Kidney (tissue), 13 donors: ENCODE measurements at regions not wholly inside any gene's neighbourhood (a gene's known extent, or its start where the extent isn't known, plus 50 kb on each side); places are given as distances from the start of the nearest gene placed in this dataset.

ENCODE experiments used
- DNase-seq, 5 donors: peaks; one replicate each; pipeline ENCODE4 v3.0.0-alpha.2; 2013 to 2020
- FAIRE-seq: peaks from 2 replicates; lab custom pipeline; 2012; peaks lifted over from hg19 to GRCh38; lab: Jason Lieb, UNC
- H3K27ac ChIP-seq, 2 donors: one replicate each; pipeline ENCODE4 v1.7.0; 2013; ENCODE audit warnings: low read depth in 2 of 2, low read length in 2 of 2, inconsistent platforms in 1 of 2
- H3K27me3 ChIP-seq: one replicate; pipeline ENCODE4 v1.7.1; 2013; ENCODE audit warnings: low read length, inconsistent platforms; ENCODE audit not compliant: control insufficient read depth, insufficient read depth
- H3K36me3 ChIP-seq, 3 donors: one replicate each; pipeline versions ENCODE4 v1.7.0 to v1.7.1; 2013; ENCODE audit warnings: low read length in 3 of 3, control low read depth in 1 of 3, inconsistent platforms in 1 of 3; ENCODE audit not compliant: insufficient read depth in 3 of 3, control insufficient read depth in 2 of 3
- H3K4me1 ChIP-seq, 3 donors: one replicate each; pipeline versions ENCODE4 v1.7.0 to v1.7.1; 2013; ENCODE audit warnings: low read length in 3 of 3, inconsistent platforms in 1 of 3, low read depth in 1 of 3; ENCODE audit not compliant: control insufficient read depth in 2 of 3, insufficient read depth in 2 of 3
- H3K4me3 ChIP-seq, 3 donors: one replicate each; pipeline versions ENCODE4 v1.7.0 to v1.8.1; 2013; ENCODE audit warnings: low read length in 3 of 3, control low read depth in 1 of 3, inconsistent platforms in 1 of 3
- H3K9ac ChIP-seq, 3 donors: one replicate each; pipeline versions ENCODE4 v1.7.0 to v1.7.1; 2013; ENCODE audit warnings: low read length in 3 of 3, control low read depth in 1 of 3, inconsistent platforms in 1 of 3
- H3K9me3 ChIP-seq, 3 donors: one replicate each; pipeline versions ENCODE4 v1.7.0 to v1.7.1; 2013; ENCODE audit warnings: low read length in 3 of 3, control low read depth in 1 of 3, inconsistent platforms in 1 of 3; ENCODE audit not compliant: control insufficient read depth in 2 of 3, insufficient read depth in 1 of 3
- intact Hi-C: fragments of 100-400 bp; cut with DNase I; formaldehyde crosslinking; loops from one replicate; pipeline ENCODE4 v1.11.1; 2022
- TF ChIP-seq, protein P1 (sequence below): IDR thresholded peaks from 3 replicates; pipeline ENCODE4 v1.5.1; 2012; ENCODE audit warnings: mild to moderate bottlenecking, moderate library complexity, borderline replicate concordance; ENCODE audit not compliant: insufficient read depth; ENCODE audit errors: extremely low read depth
- donor health status: control.
- donor health status: control.
- donor health status: control.
- donor health status: control.
- donor health status: control.
- donor health status: DM: yes; HTN: yes; CAD: no.
- donor health status: Normal renal cell carcinoma (clear cell type).

DNA sequence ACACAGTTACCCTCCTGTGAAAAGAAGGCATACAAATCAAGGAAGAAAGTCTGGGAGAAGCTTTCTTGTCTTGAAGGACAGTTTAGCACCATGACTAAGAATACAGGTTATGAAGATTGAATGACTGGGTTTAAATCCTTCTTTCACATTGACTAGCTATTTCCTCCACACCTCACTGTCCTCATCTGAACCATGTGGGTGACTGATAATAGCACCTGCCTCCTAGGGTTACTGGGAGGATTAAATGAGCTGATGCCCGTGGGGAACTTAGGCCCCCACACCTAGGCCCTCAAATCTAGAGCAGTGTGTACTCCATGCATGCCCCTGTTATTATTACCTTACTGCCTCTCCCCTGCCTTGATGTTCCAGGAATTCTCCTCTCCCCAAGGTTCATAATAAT lies 202.9 kb downstream of the FBXO15 start:
- Histone ChIP-seq H3K4me1 (no peaks in the 10 kb centered on the region), H3K9ac (no peak overlapping the region), H3K27me3 (no peaks in the 10 kb centered on the region), H3K36me3 (no peaks in the 10 kb centered on the region), H3K4me3 (no peak overlapping the region), H3K27ac (no peak overlapping the region), H3K9me3 (no peaks in the 10 kb centered on the region)
- intact Hi-C loops: no loop called here
- DNase-seq: no peak
- TF ChIP-seq, protein P1, sequence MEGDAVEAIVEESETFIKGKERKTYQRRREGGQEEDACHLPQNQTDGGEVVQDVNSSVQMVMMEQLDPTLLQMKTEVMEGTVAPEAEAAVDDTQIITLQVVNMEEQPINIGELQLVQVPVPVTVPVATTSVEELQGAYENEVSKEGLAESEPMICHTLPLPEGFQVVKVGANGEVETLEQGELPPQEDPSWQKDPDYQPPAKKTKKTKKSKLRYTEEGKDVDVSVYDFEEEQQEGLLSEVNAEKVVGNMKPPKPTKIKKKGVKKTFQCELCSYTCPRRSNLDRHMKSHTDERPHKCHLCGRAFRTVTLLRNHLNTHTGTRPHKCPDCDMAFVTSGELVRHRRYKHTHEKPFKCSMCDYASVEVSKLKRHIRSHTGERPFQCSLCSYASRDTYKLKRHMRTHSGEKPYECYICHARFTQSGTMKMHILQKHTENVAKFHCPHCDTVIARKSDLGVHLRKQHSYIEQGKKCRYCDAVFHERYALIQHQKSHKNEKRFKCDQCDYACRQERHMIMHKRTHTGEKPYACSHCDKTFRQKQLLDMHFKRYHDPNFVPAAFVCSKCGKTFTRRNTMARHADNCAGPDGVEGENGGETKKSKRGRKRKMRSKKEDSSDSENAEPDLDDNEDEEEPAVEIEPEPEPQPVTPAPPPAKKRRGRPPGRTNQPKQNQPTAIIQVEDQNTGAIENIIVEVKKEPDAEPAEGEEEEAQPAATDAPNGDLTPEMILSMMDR: no peak
- no peak for FAIRE-seq

DNA sequence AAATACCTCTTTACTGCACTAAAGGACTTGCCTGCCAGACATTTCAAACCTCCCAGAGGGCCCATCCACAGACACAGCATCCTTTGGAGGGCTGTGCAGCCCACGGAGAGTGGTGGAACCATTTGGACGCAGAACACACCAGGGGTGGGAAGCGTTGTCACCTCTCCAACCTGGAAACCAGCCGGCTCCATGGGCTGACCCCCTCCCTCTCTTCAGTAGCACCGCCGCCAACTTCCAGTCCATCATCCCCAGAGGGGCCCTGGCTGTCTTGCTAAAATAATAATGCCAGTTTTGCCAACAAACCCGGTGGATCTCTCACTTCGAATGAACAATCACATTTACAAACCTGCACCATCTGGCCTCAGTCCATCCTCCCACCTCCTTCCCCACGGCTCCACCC lies 203.9 kb downstream of the FBXO15 start:
- H3K36me3 ChIP-seq: no peaks in the 10 kb centered on the region
- H3K27ac ChIP-seq: no peak overlapping the region
- intact Hi-C loops: no loop called here
- H3K4me1 ChIP-seq: no peaks in the 10 kb centered on the region
- DNase-seq (no peak), FAIRE-seq (no peak)
- no peak overlapping the region for H3K4me3 ChIP-seq
- H3K9ac ChIP-seq: no peak overlapping the region
- TF ChIP-seq, protein P1: no peak
- no peaks in the 10 kb centered on the region for H3K9me3 ChIP-seq
- H3K27me3 ChIP-seq: no peaks in the 10 kb centered on the region

DNA sequence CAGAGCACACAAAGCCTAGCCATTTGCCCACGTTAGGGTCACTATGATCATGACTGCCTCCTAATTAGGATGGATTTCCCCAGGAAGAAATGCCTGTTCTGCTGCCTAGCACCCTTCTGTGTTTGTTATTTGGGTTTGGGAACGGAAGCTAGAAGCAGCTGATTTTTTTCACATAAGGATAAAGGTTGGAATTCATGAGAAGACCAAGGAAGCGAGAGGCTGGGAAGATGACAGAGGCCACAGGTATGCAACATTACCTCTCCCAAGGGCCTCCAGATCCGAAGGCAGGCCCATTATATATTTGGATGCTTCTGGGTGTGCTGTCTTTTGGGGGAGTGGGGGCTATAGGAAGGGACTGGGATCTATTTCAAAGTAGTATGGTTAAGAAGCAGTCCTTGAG lies 204.7 kb downstream of the FBXO15 start:
- no peaks in the 10 kb centered on the region for H3K9me3 ChIP-seq
- FAIRE-seq: no peak
- no peaks in the 10 kb centered on the region for H3K36me3 ChIP-seq
- DNase-seq: no peak
- TF ChIP-seq, protein P1: no peak
- H3K27me3 ChIP-seq: no peaks in the 10 kb centered on the region
- H3K9ac ChIP-seq: no peak overlapping the region
- no peaks in the 10 kb centered on the region for H3K4me1 ChIP-seq
- H3K4me3 ChIP-seq: no peak overlapping the region
- intact Hi-C loops: no loop called here
- no peak overlapping the region for H3K27ac ChIP-seq

DNA sequence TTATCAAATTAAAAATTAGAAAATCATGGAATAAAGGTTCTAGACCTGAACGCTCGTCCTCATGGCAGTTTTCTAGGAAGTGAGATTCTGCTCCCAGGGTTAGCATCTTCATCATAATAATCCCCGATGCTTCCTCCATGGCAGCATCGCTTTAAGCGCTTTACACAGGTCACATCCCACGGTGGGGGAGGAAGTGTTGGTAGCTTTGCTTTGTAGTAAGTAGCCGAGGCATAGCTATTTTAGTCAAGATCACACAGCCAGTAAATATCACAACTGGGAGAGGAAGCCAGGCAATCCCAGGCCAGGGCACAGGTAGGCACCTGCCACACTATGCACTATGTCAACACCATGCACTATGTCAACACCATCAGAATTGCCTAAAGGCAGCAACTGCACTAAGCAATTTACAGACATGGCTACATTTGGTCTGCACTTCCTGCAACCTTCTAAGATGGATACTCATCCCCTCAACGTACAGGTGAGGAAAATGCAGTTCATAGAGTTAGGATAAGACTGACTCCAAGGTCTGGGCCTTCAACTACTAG lies 205.5 kb downstream of the FBXO15 start:
- intact Hi-C loops: no loop called here
- no peak for FAIRE-seq
- TF ChIP-seq, protein P1: no peak

More for the DNA sequence above, 205.5 kb downstream of the FBXO15 start:
- Histone ChIP-seq H3K27ac (no peak overlapping the region), H3K4me1 (no peaks in the 10 kb centered on the region), H3K9ac (no peak overlapping the region), H3K27me3 (no peaks in the 10 kb centered on the region), H3K9me3 (no peaks in the 10 kb centered on the region), H3K36me3 (no peaks in the 10 kb centered on the region), H3K4me3 (no peak overlapping the region)
- DNase-seq: peak in 1 of 5 donors; percentile 10
